ENCODE measurements at regions not wholly inside any gene's neighbourhood (a gene's known extent, or its start where the extent isn't known, plus 50 kb on each side); places are given as distances from the start of the nearest gene placed in this dataset.

GRCh38 chr1:55322842-55323241 is 107.7 kb upstream of the USP24 start:
- H3K23me2 ChIP-seq (ENCODE audit: low read depth, low read length), result no peaks in the 10 kb centered on the region
- H4K91ac ChIP-seq (replicated peaks; ENCODE audit: insufficient read length, low read length), result no peak overlapping the region
- DNase-seq (ENCODE audit: low read depth in 1 of 2, low spot score in 2 of 2) (no peak), FAIRE-seq (no peak)
- no peak overlapping the region for H4K8ac ChIP-seq (ENCODE audit: extremely low read depth, insufficient read depth, low read length)
- no peak overlapping the region for H3K23ac ChIP-seq (ENCODE audit: insufficient read length)
- H3K79me2 ChIP-seq (ENCODE audit: control insufficient read depth in 1 of 2, insufficient read depth in 2 of 2, low read length in 2 of 2), result no peaks in the 10 kb centered on the region
- no peak overlapping the region for H2BK120ac ChIP-seq (replicated peaks; ENCODE audit: low read depth, low read length)
- no peak overlapping the region for H3K56ac ChIP-seq (replicated peaks; ENCODE audit: insufficient read length, low read depth, low read length)
- 91% methylated on average over 1 of the region's 1 CpG; no CpG with 5 or more reads in 1 of the 2 experiments for WGBS, 2 experiments (ENCODE audit: extremely low coverage in 1 of 2, insufficient coverage in 1 of 2, insufficient read length in 1 of 2, insufficient replicate concordance in 2 of 2, low coverage in 1 of 2, low lambda C conversion rate in 2 of 2, missing lambda C conversion rate in 1 of 2)
- no peaks in the 10 kb centered on the region for H3K36me3 ChIP-seq (ENCODE audit: control insufficient read depth in 2 of 4, insufficient read depth in 4 of 4, low read length in 3 of 4)
- no peak overlapping the region for H3K4me3 ChIP-seq (ENCODE audit: extremely low read depth in 1 of 4, insufficient read depth in 2 of 4, low read depth in 3 of 4, low read length in 4 of 4)
- ChIA-PET POLR2A (ENCODE audit: partially characterized antibody) (no interaction called here), CTCF (ENCODE audit: partially characterized antibody) (interaction anchor here (0.5 to 3.5 kb wide), 3 partner anchors 11 to 50 kb away, joined by 3 to 10 read pairs (median 6); no protein-coding TSS in a partner anchor)
- H3K79me1 ChIP-seq (ENCODE audit: low read depth, low read length), result no peaks in the 10 kb centered on the region
- no peak overlapping the region for H2AK5ac ChIP-seq (ENCODE audit: low read depth, low read length)
- no peak overlapping the region for H3K4me2 ChIP-seq (ENCODE audit: insufficient read depth in 1 of 2, low read depth in 2 of 2, low read length in 2 of 2)
- no peak overlapping the region for H2BK12ac ChIP-seq (ENCODE audit: low read depth, low read length)
- H3K18ac ChIP-seq (ENCODE audit: extremely low read depth, low read length), result no peak overlapping the region
- no peak overlapping the region for H2BK20ac ChIP-seq (ENCODE audit: low read length)
- H3K9ac ChIP-seq (replicated peaks in 1 of 4; ENCODE audit: extremely low read depth in 1 of 4, low read depth in 3 of 4, low read length in 3 of 4), result no peak overlapping the region
- no peak overlapping the region for H4K5ac ChIP-seq (ENCODE audit: insufficient read length, low read depth, low read length)
- no peak overlapping the region for H3K27ac ChIP-seq (ENCODE audit: low read depth, low read length)
- no peaks in the 10 kb centered on the region for H4K20me1 ChIP-seq (replicated peaks in 1 of 2; ENCODE audit: control insufficient read depth in 1 of 2, insufficient read depth in 2 of 2, low read length in 2 of 2)
- peaks cover 0 to 9% (median 3%) of the 10 kb centered on the region in 4 experiments; a peak in 4 of 7 replicates for H3K4me1 ChIP-seq (replicated peaks in 1 of 4; ENCODE audit: control insufficient read depth in 3 of 4, insufficient read depth in 4 of 4, low read length in 3 of 4)
- no peaks in the 10 kb centered on the region for H3K9me3 ChIP-seq (ENCODE audit: insufficient read depth in 2 of 2, low read depth in 1 of 2, low read length in 1 of 2)
- TF ChIP-seq POU5F1 (IDR thresholded peaks at IDR 0.05; ENCODE audit: low read depth, low read length) (no peak), KDM1A (IDR thresholded peaks at IDR 0.05; ENCODE audit: borderline replicate concordance, low read length) (no peak)
- no peak overlapping the region for H2BK5ac ChIP-seq (ENCODE audit: low read depth, low read length)
- H3K27me3 ChIP-seq (replicated peaks in 1 of 4; ENCODE audit: control insufficient read depth in 3 of 4, extremely low read depth in 1 of 4, insufficient read depth in 3 of 4, low read length in 3 of 4), result peaks cover 0 to 3% (median 0%) of the 10 kb centered on the region in 4 experiments; a peak in 2 of 7 replicates
- no peak overlapping the region for H3K14ac ChIP-seq (ENCODE audit: insufficient read length)
- no peak overlapping the region for H2BK15ac ChIP-seq (ENCODE audit: low read length)
- H2AFZ ChIP-seq (ENCODE audit: low read length), result no peak overlapping the region
- H3K4ac ChIP-seq (replicated peaks; ENCODE audit: insufficient read length, low read depth, low read length), result no peak overlapping the region
